ENCODE measurements at regions not wholly inside any gene's neighbourhood (a gene's known extent, or its start where the extent isn't known, plus 50 kb on each side); places are given as distances from the start of the nearest gene placed in this dataset.

DNA sequence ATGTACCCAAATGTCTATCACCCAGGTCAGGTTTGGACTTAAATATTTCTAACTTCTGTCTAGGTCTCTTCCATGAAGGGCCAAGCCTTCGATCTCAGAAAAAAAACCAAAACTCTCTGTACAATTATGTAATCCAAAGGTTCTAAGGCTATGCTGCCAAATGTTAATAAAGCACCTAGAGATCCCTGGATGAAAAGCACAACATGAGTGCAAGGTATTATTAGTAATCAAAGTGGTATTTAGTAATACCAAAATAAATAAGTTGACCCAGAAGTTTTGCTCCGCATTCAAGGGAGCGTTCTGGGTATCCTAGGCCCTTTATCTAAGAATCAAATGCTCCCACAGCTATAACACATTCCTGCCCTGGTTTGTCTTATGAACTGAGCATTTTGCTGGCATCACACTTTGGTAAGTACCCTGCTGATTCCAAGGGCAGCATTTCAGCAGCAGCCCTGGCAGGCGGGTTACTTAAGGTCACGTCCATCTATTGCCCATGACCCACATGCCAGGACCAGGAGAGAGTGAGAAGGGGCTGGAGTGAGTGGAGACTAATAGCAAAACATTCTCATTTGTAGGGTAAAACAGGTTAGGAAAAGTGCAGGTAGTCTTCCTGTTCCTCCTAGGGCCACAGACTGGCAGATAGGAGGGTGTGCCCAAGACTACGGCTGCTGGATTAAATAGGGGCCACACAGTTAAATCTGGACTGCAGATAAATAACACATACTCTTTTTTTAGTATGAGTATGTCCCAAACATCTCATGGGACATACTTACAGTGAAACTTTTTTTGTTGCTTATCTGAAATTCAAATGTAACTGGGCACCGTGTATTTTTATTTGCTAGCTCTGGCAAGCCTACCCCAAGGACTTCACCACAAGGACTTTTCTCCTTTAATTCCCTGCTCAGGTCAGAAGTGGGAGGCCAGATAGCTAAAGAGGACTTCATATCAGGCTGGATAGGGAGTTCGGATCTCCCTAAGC is 76.0 kb upstream of the SNRK start:
- no peak for DNase-seq (ENCODE audit: low read depth in 1 of 2, low spot score in 1 of 2)

- no peak for DNase-seq (ENCODE audit: low read depth in 1 of 2, low spot score in 1 of 2)
Observed at GRCh38 chr3:43207628-43208085, 78.7 kb upstream of the SNRK start.

DNA sequence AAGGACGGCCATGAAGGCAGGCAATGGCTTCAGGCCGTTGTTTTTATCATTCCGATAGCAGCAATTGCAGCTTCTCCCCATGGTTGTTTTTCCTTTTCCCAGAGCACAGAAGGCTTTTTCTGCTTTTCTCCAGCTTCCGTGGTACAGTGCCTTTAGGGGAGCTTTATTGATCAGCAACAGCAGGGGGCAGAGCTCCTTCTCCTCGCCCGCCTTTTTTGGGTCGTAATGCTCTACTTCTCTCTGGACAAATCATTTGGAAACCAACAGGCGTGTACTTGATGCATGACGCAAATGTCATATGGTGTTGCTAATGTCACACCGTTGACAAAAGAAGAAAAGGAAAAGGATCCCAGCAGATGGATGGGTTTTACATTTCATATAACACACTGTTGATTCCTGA is 79.7 kb upstream of the SNRK start:
- no peak for DNase-seq (ENCODE audit: low read depth in 1 of 2, low spot score in 1 of 2)

DNA sequence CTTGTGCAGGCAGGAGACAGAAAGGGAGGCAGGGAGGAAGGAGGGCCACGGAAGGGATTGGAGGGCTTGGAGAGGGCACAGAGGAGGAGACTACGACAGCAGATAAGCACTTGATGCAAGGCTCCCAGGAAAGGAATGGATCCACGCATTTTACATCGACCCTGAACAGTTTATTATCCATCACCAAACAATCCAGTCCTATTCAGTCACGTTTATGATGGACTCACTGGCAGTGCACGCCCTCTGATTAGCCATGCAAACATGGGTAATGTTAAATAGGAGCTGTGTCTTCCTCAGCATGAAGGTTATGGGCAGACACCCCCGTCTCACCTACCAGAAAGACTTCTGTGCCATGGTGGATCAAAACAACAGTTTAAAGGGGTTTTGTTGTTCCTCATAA is 80.2 kb upstream of the SNRK start:
- no peak for DNase-seq (ENCODE audit: low read depth in 1 of 2, low spot score in 1 of 2)

DNA sequence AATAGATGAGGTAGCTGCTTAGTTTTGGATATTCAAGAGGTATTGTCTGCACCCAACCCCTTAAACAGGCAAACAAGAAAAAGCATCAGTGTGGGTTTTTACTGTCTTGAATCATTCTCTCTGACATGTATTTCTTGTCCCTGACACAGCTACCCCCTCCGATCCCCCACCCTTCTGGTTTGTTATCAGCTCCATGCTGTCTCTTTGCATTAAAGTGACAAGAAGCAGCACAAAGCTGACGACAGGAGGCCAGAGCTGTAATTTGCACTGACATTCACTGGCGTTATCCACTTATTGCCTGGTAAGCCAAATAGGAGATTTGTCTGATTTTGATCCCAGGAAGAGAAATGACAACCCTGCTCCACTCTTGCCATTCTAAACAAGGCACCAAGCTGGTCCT is 83.3 kb upstream of the SNRK start:
- no peak for DNase-seq (ENCODE audit: low read depth in 1 of 2, low spot score in 1 of 2)

GRCh38 chr3:43201581-43201980 is 84.8 kb upstream of the SNRK start:
- no peak for DNase-seq (ENCODE audit: low read depth in 1 of 2, low spot score in 1 of 2)

- no peak for DNase-seq (ENCODE audit: low read depth in 1 of 2, low spot score in 1 of 2)
Observed at GRCh38 chr3:43199645-43200306, 86.6 kb upstream of the SNRK start.

GRCh38 chr3:43198791-43199644 is 87.3 kb upstream of the SNRK start:
- no peak for DNase-seq (ENCODE audit: low read depth in 1 of 2, low spot score in 1 of 2)

DNA sequence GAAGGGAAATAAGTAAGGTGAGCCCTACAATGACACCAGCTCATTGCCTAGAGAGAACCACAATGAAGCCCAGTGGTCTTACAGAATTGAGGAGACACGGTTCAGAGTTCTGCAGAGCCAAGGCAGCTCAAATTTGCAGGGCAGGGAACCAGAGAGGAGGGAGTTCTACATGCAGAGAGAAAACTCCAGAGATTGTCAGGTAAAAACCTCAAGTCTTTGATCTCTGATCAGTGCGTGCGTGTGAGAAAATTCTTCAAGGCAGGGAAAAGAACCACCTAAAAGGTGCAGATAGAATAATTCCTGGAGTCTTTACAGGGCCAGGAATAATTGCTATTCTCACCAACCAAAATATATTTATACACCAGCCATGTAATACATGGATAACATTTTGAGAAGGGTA is 88.0 kb upstream of the SNRK start:
- DNase-seq (ENCODE audit: low read depth in 1 of 2, low spot score in 1 of 2) = no peak

GRCh38 chr3:43197181-43197580 is 89.2 kb upstream of the SNRK start:
- no peak for DNase-seq (ENCODE audit: low read depth in 1 of 2, low spot score in 1 of 2)

- no peak for DNase-seq (ENCODE audit: low read depth in 1 of 2, low spot score in 1 of 2)
Observed at GRCh38 chr3:43196721-43197120, 89.6 kb upstream of the SNRK start.

DNA sequence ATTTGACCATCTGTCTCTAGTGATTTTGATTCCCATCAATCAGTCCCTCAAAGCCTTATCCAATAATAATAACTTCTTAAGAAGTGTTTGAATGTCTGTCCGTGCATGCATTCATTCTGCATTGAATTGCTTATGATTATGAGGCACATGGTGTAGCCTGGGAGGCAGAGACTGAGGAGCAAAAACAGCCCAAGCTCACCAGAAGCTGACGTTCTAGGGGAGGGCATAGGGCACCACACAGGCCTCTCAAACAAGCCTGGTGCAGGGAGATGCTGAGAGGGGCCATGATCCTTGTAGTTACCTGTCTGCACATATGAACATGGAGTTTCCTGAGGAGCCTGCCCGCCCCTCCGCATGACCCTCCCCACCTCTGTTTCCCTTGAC is 89.2 kb upstream of the POMGNT2 start:
- no peak for DNase-seq (ENCODE audit: low read depth in 1 of 2, low spot score in 1 of 2)

DNA sequence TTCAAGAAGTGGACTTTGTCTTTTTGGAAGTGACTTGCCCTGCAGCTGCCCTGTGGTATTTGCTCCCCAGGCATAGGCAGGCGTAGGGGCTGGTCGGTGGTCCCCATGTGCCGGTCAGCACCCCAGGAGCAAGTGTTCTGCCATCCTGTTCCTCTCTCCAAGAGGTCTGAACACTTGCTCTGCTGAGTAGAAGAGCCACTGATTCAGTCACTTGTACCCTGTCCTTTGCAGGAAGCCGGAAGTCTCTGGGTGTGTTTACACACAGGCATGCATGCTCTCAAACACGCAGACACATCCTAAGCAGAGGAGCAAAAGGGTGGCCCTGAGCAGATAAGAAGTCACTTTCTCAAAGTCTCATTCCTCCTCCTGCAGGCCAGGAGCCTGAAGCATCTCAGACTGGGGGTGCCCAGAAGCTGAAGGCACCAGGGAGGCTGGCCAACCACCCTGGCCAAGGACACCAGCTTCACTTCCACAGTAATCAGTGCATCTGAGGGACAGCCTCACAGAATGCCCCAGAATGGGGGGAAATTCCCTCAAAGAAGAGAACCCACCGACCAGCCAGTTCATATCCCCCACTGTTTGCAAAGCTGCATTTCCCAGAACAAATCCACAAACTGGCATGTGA is 88.7 kb upstream of the POMGNT2 start:
- DNase-seq (ENCODE audit: low read depth in 1 of 2, low spot score in 1 of 2) = peak in 1 of 2 donors; percentile 5

DNA sequence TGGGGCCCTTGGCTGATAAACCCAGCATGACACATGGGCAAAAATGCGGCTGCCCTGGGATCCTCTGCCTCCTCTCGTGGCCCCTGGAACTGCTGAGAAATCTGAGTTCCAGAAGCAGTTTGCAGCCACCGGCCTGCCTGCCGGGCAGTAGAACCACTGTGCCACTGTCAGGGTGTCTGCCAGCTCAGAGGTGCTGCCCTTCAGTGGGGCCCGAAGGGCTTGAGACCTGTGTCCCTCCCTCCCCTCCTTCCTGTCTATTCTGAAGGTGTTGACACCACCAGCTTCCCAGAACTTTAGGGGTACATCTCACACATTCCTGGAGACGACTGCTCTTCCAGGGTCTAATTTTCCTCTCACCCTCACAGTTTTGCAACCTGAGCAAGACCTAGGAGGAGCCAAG is 88.2 kb upstream of the POMGNT2 start:
- DNase-seq (ENCODE audit: low read depth in 1 of 2, low spot score in 1 of 2) = no peak

- no peak for DNase-seq (ENCODE audit: low read depth in 1 of 2, low spot score in 1 of 2)
Observed at GRCh38 chr3:43192028-43192427, 86.1 kb upstream of the POMGNT2 start.

DNA sequence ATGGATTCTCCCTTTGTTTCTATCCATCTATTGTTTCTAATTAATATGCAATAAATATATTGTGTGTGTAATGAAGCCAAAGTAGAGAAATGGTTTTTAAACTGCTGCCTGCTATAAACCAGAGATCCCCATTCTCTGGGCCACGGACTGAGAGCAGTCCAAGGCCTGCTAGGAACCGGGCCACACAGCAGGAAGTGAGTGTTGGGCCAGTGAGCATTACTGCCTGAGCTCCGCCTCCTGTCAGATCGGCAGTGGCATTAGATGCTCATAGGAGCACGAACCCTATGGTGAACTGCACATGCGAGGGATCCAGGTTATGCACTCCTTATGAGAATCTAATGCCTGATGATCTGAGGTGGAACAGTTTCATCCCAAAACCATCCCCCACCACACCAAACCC is 85.2 kb upstream of the POMGNT2 start:
- DNase-seq (ENCODE audit: low read depth in 1 of 2, low spot score in 1 of 2) = no peak

DNA sequence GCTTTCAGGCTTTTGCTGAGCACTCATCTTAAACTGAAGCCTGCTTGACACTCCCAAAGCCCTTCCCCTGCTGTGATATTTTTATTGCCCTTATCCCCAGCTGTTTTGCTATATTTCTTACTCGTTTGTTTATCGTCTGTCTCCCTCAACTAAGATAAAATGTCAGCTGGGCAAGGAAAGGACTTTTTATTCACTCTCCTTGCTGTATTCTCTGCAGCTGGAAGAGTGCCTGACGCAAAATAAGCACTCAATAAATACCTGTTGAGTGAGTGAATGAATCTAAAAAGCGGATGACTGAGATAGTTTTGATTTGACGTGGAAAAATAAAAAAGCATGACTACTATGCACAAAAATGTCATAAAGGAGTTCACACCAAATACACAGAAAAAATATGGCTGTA is 84.8 kb upstream of the POMGNT2 start:
- DNase-seq (ENCODE audit: low read depth in 1 of 2, low spot score in 1 of 2) = no peak

DNA sequence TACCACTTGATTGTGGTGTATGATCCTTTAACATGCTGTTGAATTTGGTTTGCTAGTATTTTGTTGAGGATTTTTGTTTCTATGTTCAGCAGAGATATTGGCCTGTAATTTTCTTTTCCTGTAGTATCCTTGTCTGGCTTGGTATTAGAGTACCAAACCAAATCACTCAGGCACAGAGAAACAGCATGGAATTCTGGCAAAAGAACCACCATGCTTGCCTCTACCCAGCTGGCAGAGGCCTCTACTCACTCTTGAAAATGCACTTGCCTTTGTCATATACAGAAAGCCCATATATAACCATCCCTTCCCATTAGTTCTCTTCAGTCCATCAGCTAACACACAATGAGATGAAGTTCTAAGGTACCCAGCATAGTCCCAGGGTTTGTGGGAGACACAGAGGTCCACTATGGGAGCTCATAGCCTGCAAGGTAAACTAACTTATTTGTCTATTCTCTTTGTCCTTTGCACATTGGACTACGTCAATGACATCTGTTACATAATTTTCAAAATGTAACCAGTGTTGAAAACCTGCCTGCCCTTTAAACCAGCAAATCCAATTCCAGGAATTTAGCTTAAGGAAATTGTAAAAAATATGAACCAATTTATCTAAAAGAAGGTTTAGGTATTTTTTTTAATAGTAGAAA is 82.1 kb upstream of the POMGNT2 start:
- DNase-seq (ENCODE audit: low read depth in 1 of 2, low spot score in 1 of 2) = no peak

- DNase-seq (ENCODE audit: low read depth in 1 of 2, low spot score in 1 of 2) = no peak
Observed at GRCh38 chr3:43185983-43186314, 80.1 kb upstream of the POMGNT2 start.

GRCh38 chr3:43185274-43185982 is 79.5 kb upstream of the POMGNT2 start:
- no peak for DNase-seq (ENCODE audit: low read depth in 1 of 2, low spot score in 1 of 2)

All from activated CD4-positive, alpha-beta T cell treated with anti-CD3 and anti-CD28 coated beads, Interleukin-2, amount 50 U/mL, for 24 hours (primary cell).